ENCODE measurements at regions not wholly inside any gene's neighbourhood (a gene's known extent, or its start where the extent isn't known, plus 50 kb on each side); places are given as distances from the start of the nearest gene placed in this dataset.
"Not testable (repeated sequence)": the region's sequence is repeated elsewhere in the genome, so short reads cannot be mapped to it uniquely, and the experiment has no call there.

DNA sequence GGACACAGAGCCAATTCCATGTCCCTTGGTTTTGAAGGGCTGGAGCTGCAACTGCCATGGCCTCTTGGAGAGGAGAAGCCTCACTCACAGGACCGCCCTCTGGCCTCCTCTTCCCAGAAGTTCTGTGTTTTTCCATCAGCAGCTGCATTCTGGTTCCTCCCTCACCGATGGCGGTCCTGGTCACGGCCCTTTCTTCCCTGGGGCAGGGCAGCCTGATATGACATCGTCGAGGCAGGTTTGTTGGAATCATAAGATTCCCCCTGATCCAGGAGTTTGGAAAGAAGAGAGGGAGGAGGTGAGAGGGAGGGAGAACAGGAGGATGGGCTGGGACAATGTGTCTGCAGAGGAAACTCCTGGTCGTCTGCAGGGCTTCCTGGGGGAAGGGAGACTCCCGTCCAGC is 82.7 kb upstream of the PDZD8 start:
- no peak for DNase-seq
- ATAC-seq: no peak

DNA sequence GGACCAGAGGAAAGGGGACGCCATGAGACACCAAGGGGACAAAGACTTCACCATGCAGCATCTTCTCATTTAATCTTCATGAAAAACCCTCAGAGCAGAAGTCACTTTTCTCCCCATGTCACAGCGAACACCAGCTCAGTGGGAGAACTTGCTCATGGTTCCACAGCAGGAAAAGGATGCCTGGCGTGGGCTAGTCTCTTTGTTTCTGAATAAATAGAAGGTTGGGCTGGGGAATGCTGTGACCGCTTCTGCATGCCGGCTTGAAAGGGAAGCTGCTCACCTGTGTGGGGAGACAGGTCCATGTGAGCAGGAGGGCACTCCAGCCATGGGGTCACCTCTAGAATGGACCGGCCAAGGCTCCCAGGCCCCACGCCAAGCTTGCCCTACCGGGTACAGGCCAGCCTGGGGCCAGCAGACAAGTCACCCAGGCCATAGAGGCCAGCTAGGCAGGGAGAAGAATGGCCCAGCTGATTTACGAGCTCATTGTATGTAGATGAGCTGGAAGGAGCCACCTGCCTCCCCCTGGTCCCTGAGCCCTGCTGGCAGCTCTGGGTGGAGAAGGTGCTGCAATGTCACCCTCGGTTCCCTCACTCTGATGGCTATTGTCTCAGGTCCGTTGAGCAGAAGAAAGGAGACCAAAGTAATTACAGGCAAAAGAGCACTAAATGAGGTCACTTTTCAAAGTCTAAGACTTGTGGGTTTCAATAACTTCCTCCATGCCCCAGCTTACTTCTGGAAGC is 82.0 kb upstream of the PDZD8 start:
- DNase-seq: no peak

DNA sequence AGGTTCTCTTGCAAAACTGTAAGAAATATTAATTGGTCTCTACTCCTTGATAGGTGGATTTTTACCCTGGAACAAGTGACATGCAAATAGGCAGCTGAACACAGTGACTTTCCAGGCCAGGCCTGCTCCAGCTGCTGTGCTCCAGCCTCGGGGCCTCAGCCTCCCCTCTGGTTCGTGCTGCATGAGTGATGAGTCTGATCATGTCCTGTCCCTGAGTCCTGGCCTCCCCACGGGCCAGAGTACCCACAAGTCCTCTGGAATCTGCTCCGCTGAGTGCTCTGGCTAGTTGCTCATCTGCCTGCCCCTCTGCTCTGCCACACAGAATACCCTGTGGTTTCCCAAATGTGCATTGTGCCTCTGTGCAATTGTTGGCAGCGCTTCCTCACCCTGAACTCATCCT is 80.1 kb upstream of the PDZD8 start:
- DNase-seq: no peak

More for the DNA sequence above, 82.0 kb upstream of the PDZD8 start:
- no peak for ATAC-seq

DNA sequence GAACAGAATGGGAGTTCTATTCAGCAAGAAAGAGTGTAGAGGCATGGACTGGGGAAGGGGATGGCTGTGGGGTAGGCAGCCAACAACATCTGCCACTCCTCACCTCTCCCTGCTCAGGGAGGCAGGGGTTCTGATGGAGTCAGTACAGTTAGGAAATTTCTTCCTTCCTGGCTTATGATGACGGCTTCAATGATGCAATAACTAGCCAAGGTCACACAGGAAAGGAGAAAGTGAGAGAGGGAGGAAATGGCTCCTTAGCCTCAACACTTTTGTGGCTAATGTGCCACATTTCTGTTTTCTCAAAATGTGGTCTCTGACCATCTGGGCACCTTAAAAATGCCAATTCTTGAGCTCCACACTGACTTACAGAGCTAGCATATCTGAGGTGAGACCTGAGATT is 79.3 kb upstream of the PDZD8 start:
- ATAC-seq (no peak), DNase-seq (no peak)

More for the DNA sequence above, 80.1 kb upstream of the PDZD8 start:
- no peak for ATAC-seq

DNA sequence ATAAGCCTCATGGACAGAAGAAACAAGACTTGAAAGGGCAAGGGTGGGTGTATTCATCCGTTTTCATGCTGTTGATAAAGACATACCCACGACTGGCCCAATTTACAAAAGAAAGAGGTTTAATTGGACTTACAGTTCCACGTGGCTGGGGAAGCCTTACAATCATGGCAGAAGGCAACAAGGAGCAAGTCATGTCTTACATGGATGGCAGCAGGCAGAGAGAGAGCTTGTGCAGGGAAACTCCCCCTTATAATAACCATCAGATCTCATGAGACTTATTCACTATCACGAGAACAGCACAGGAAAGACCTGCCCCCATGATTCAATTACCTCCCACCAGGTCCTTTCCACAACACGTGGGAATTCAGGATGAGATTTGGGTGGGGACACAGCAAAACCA is 78.2 kb upstream of the PDZD8 start:
- not testable (repeated sequence) for DNase-seq, ATAC-seq

DNA sequence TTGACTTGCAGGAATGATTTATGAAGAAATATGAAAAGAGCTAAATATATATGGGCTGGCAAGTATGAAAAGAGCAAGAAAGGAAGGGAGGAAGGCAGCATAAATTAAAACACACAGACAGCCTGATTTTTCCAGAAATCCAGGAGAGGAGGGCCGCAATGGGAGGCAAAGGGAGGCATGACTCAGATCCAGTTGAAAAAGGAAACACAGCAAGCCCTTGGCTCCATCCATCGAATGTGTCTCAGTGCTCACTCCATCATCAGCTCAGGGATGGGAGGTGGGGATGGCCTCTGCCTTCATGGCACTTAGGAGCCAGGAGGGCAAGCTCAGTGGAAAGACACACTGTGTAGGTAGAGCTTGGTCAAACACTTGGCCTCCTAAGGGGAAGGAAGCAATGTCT is 75.7 kb upstream of the PDZD8 start:
- ATAC-seq: no peak
- no peak for DNase-seq

DNA sequence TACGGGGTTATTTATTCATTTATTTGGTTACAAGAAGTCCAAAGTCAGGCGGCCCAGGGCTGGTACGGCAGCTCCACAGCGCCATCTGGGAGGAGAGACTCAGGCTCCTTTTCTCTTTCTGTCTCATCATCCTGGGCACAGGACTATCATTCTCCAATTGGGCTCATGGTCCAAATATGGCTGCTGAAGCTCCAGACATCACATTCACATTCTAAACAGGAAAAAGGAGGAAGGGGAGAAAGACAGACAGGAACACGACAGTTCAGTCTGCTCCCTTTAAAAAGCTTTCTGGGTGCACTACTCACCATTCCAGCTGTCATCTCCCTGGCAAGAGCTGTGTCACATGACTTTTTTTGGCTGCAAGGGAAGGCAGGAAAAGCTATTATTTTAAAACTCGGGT is 74.4 kb upstream of the PDZD8 start:
- no peak for ATAC-seq

DNA sequence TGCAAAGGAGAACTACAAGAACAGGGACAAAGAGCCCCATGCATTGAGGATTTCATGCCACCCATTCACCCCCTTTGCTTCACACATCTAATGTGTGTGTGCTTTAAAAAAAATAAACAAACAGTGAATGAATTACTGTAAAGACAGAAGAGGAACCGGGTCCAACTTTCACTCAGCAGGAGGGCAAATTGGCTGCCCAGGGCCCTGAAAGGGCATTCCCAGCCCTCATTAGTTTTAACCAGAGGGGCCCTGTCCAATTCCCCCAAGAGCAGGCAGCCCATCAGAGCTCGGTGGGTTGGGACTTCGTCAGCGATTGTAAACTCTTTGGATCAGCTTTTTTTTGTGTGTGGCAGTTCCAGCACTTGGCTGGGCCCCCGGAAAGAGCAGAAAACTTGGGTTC is 73.6 kb upstream of the PDZD8 start:
- ATAC-seq: no peak
- DNase-seq: no peak

More for the DNA sequence above, 74.4 kb upstream of the PDZD8 start:
- DNase-seq: no peak

DNA sequence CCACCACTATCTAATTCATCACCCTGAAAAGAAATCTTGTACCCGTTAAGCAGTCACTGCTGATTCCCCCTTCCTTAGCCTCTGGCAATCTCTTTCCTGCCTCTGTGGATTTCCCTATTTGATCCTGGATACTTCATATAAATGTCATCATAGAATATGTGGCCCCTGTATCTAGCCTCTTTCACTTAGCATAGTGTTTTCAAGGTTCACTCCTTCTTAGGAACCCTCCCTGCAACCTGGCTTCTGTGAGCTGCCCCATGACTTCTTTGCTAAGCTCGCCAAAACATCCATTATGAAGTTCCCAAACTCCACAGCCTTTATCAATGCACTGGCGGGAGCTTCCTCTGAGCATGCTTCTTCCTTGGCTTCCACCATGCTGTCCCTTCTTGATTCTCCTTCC is 70.8 kb upstream of the PDZD8 start:
- DNase-seq (no peak), ATAC-seq (no peak)

DNA sequence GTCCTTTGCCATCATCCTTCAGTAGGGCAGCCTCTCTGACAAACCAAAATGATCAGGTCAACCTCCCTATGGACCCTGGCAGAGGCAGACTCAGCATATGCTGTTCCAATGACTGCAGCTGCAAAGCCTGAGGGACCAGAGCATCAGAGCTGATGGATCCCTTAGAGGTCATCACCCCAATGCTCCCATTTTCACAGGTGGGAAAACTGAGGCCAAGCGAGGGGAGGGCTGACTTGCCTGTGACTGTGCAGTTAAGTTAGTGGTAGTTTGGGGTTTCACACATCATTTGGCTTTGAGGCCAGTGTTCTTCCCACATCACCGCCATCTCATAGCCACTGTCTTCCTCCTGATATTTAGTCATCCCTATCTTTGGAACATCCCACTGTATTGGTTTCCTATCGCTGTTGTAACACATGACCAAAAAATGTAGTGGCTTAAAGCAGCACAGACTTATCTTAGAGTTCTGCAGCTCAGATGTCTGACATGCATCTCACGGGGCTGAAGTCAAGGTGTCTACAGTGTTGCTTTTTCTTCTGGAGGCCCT is 69.3 kb upstream of the PDZD8 start:
- DNase-seq: no peak

DNA sequence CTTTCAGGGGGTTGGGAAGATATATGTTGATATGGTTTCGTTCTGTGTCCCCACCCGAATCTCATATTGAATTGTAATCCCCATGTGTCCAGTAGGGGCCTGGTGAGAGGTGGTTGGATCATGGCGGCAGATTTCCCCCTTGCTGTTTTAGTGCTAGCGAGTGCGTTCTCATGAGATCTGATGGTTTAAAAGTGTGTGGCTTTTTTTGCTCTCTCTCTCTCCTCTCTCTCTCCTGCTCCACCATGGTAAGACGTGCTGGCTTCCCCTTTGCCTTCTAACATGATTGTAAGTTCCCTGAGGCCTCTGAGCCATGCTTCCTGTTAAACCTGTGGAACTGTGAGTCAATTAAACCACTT is 68.4 kb upstream of the PDZD8 start:
- ATAC-seq (no peak), DNase-seq (no peak)

More for the DNA sequence above, 69.3 kb upstream of the PDZD8 start:
- no peak for ATAC-seq

DNA sequence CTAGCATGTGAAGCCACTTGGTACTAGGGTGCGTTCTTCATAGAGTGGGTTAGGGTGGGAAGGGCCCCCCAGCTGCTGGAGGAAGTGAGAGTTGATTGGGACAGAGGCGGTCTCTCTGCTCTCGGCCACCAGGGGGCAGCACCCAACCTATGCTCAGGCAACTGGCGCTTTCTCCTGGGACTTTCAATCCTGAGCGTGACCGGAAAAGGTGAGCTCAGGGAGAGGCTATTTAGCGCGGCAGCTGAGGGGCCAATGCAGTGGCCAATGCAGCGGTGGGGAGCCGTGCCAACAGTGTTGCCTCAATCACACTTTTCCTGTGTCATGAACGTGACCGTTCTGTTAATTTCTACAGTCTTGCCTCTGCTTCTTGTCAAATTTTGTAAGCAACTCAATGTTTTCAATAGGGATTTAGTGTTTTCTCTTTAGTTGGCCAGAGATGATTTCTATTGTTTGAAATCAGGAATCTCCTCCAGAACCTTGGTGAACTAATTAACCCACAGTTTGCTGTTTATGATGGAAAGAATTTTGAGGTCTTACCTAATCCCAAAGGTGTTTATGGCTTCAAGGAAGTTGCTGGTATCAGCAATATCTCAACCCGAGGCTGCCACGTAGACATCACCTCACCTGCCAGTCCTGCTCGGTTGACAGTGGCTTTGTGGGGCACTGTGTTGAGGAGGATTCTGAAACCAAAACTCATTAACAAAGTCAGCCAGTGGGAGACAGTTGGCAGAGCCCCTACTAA is 67.9 kb upstream of the PDZD8 start:
- DNase-seq: peak; percentile 66

DNA sequence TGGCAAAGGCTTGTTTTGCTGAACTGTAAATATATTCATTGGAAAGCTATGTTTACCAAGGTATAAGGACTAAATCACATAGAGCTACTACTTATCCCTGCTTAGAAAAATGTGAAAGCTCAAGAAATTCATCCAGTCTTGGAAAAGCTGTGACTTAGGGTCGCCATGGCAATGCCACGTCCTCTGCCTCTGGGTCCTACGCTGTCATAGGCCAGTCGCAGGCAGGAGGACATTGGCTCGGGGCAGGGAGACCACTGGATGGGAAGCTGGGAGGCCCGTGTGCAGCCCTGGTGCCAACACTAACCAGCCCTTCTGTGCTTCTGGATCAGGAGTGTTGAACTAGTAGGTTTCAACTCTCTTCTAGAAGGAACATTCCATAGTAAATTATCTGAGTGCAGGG is 67.3 kb upstream of the PDZD8 start:
- ATAC-seq: no peak
- DNase-seq: no peak

More for the DNA sequence above, 67.9 kb upstream of the PDZD8 start:
- no peak for ATAC-seq

DNA sequence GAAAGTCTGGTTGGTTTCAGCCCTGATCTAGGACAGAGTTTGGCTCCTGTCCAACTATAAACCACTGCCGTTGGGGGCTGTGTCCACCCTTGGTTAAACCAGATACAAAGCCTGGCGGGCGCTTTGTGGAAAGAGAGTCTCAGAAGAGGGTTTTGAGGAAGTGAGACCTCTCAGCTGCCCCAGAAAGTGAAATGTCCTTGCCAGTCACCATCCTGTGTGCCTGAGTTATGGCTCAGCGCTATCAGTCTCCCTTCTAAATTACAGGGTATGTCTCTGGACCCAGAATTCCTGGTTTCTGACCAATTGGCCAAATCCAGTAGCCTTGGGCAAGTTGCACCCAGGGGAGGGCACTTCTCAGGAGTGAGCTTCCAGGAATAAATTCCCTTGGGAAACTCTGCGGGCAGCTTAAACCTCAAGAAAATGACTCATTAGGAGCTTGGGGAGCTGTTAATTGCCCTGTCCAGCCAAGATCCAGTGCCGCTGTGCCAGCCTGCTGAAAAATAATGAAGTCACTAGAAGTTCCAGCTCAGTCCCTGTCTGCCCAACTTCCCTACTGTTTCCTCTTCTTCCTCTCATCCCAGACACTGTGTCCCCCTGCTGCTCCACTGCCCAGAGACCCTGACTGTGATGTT is 66.7 kb upstream of the PDZD8 start:
- DNase-seq (no peak), ATAC-seq (no peak)

DNA sequence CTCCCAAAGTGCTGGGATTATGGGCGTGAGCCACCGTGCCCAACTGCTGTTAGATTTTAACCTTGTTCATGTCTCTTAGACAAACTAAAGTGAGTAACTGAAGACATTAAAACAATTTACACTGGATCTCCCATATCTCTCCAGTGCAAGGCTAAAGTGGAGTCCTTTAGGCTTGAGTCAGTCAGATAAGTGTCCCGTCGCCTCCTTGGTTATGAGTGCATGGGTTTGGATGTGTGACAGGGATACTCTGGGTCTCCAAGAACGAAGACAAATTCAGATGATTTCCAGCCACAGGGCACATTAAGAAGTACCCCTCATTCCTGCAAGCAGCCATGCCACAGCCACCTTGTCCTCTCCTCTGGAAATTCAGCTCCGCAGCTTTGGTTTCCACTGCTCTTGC is 66.1 kb upstream of the PDZD8 start:
- DNase-seq: no peak
- no peak for ATAC-seq

DNA sequence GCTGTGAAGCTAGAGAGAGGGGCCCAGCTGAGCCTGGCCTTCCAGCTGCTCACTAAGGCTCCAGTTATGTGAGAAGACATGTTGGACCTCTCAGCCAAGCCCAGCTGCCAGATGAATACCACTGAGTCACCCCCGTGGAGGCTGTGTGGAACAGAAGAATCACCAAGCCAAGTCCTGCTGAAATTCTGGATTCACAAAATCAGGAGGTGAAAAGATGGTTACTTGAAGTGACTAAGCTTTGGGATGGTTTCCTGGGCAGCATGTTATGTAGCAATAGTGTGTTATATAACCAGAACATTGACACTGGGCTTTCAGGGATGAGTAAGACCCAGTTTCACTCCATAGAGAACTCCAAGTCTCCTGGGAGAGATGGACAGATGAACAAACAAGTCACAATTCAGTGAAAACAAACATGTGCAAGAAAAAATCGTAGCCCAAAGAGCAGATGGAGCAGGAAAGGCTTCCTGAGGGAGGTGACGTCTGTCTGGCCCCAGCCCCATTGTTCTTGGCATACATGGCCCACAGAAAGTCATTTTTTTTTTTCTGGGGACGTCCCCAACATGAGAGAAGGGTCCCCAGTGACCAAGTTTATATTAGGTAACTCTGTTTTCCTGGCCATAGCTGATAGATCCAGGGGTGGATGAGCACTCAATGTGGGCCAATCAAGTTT is 64.1 kb upstream of the PDZD8 start:
- ATAC-seq (no peak), DNase-seq (no peak)

DNA sequence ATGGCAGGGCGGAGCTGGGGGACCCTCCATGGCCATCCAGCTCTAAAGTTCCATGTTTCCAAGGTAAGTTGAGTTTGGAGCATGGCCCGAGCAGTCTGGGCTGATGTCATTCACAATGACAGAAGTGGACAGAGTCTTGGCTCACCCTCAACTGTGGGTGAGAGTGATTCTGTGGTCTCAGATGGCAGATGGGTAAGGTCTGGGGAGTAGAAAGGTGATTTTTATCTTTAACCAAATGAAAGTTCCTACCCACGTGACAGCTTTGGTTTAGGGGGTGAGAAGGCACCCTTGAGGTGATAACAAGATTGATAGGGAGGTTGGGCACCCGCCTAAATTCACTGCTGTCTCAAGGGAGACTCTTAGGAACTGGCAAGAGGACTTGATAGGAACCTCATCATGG is 57.6 kb upstream of the PDZD8 start:
- DNase-seq: no peak
- ATAC-seq: no peak

DNA sequence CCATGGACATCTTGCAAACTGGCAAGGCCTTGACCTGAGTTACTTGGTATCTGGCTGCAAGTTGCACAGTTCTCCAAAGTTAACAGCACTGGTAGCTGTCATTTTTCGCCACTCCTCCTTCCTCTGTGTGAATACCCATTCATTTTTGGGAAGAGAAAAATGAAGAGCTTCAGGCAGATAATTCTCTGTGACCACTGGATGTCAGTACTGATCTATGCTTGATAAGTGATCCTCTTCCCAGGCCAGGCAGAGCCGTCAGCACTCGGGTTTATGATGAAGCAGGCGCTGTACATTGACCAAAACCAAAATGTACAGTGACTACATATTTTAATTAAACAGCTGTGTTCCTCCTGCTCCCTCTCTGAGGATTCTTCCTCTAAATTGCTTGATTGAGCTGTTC is 55.9 kb upstream of the PDZD8 start:
- no peak for ATAC-seq
- no peak for DNase-seq

DNA sequence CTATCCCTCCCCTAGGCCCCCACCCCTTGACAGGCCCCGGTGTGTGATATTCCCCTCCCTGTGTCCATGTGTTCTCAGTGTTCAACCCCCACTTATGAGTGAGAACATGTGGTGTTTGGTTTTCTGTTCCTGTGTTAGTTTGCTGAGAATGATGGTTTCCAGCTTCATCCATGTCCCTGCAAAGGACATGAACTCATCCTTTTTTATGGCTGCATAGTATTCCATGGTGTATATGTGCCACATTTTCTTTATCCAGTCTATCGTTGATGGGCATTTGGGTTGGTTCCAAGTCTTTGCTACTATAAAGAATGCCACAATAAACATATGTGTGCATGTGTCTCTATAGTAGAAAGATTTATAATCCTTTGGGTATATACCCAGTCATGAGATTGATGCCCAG is 55.3 kb upstream of the PDZD8 start:
- ATAC-seq, DNase-seq: not testable (repeated sequence)

DNA sequence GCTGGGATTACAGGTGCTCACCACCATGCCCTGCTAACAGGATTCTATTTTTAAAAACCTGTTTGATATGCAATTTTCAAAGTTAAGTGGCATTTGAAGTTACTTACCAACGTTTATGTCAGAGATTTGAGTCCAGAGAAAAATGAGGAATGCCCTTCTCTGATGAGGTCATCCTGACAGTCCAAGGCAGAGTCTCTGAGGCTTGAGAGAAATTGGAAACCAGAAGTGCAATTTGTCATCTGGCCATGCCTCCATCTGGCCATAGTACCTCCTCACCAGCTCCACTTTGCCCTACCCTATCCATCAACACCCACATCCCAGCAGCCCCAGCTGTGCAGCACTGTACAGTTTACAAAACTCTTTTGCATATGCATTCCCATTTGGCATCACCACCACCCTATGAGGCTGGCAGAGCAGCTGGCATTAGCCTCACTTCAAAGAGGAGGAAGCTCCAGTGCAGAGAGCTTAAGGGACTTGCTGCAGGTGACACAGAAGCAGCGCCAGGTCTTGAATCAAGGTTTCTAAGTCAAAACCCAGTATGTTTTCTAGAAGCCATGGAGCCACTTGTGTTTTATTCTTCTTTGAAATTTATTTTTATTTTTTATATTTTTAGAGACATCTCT is 54.5 kb upstream of the PDZD8 start:
- no peak for DNase-seq
- no peak for ATAC-seq

DNA sequence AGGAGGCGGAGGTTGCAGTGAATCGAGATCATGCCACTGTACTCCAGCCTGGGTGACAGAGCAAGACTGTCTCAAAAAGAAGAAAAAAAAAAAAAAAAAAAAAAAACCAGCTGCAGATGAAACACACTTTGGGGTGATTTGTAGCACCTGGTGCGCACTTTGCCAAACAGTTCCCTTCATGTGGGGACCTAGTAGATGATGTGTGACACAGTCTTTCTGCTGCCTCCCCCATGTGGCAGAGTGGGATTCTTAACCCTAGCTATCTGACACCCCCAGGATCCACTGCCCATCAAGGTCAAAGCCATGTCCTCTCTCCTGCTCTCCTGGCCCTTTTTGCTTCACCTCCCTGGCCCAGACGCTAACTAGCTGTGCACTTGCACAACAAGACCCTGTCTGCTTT is 52.1 kb upstream of the PDZD8 start:
- ATAC-seq: no peak

DNA sequence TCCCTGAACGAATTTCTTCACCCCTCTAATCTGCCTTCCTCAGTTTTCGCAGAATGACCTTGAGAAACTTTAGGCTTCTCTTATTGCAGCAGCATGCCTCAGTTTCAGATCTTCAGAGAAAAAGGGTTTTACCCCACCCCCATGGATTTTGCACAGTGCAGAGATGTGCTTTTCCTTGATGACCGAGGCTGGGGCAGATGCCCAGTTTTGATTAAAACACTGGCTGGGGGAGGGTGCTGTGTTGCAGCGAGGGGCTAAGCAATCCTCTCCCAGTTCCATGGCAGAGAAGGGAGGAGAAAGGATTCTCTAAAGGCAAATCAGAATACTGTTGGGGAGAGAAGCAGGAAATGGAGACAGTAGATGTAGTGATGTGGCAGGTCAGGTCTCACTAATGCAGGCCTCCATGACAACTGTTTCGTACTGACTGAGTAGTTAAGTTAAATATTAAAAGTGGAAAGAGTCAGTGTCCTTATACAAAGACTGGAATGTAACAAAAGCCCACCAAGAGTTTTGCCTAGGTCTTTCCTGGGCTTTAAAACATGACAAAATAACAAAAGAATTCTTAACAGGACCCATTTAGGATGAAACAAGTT is 50.8 kb upstream of the PDZD8 start:
- no peak for ATAC-seq
- no peak for DNase-seq

More for the DNA sequence above, 52.1 kb upstream of the PDZD8 start:
- DNase-seq: no peak
